GM19455 (cell line): ENCODE measurements at regions not wholly inside any gene's neighbourhood (a gene's known extent, or its start where the extent isn't known, plus 50 kb on each side); places are given as distances from the start of the nearest gene placed in this dataset.

Source experiments
- ATAC-seq: cut with Tn5 transposase; IDR thresholded peaks from one replicate; pipeline ENCODE4 v1.9.1; 2021; ENCODE audit not compliant: unreplicated experiment

GRCh38 chr2:13574831-13575230 is 858.1 kb downstream of the TRIB2 start:
- no peak for ATAC-seq

- ATAC-seq: no peak
Observed at GRCh38 chr2:13576406-13577036, 859.8 kb downstream of the TRIB2 start.

- ATAC-seq: no peak
Observed at GRCh38 chr2:13578547-13578946, 861.8 kb downstream of the TRIB2 start.

GRCh38 chr2:13581471-13581870 is 864.7 kb downstream of the TRIB2 start:
- no peak for ATAC-seq

GRCh38 chr2:13583609-13584008 is 866.9 kb downstream of the TRIB2 start:
- no peak for ATAC-seq

- ATAC-seq: no peak
Observed at GRCh38 chr2:13584020-13584419, 867.3 kb downstream of the TRIB2 start.

- ATAC-seq: no peak
Observed at GRCh38 chr2:13585732-13586131, 869.0 kb downstream of the TRIB2 start.

- ATAC-seq: no peak
Observed at GRCh38 chr2:13596233-13596632, 879.5 kb downstream of the TRIB2 start.

- no peak for ATAC-seq
Observed at GRCh38 chr2:13597176-13597575, 880.4 kb downstream of the TRIB2 start.

- no peak for ATAC-seq
Observed at GRCh38 chr2:13601506-13601905, 884.8 kb downstream of the TRIB2 start.

- ATAC-seq: no peak
Observed at GRCh38 chr2:13604951-13605661, 888.4 kb downstream of the TRIB2 start.

GRCh38 chr2:13607139-13607538 is 890.4 kb downstream of the TRIB2 start:
- no peak for ATAC-seq

GRCh38 chr2:13611939-13612338 is 895.2 kb downstream of the TRIB2 start:
- no peak for ATAC-seq

- ATAC-seq: no peak
Observed at GRCh38 chr2:13616059-13616458, 899.3 kb downstream of the TRIB2 start.

GRCh38 chr2:13616616-13617015 is 899.9 kb downstream of the TRIB2 start:
- ATAC-seq: no peak

- ATAC-seq: no peak
Observed at GRCh38 chr2:13628122-13628521, 911.4 kb downstream of the TRIB2 start.

- ATAC-seq: no peak
Observed at GRCh38 chr2:13638181-13638580, 921.4 kb downstream of the TRIB2 start.

- no peak for ATAC-seq
Observed at GRCh38 chr2:13649918-13650317, 933.2 kb downstream of the TRIB2 start.

- no peak for ATAC-seq
Observed at GRCh38 chr2:13650586-13651180, 933.9 kb downstream of the TRIB2 start.

GRCh38 chr2:13651684-13652131 is 935.0 kb downstream of the TRIB2 start:
- peak; percentile 61 for ATAC-seq

- ATAC-seq: no peak
Observed at GRCh38 chr2:13652531-13653313, 936.0 kb downstream of the TRIB2 start.

GRCh38 chr2:13654416-13654815 is 937.7 kb downstream of the TRIB2 start:
- ATAC-seq: no peak
